ENCODE measurements at regions not wholly inside any gene's neighbourhood (a gene's known extent, or its start where the extent isn't known, plus 50 kb on each side); places are given as distances from the start of the nearest gene placed in this dataset.

- BruUV-seq (replicated peaks), result no TSS peak
- in situ Hi-C loops (cut with HindIII; ENCODE audit: low pct_unique_long_range_greater_than_20kb, low sequenced_read_pairs), result no loop called here
- POLR2A ChIA-PET, result no interaction called here
These were observed 122.6 kb upstream of the RPL38 start for GRCh38 chr17:74080656-74081582.

GRCh38 chr17:74082886-74083285 is 120.6 kb upstream of the RPL38 start:
- H3K27ac ChIP-seq (ENCODE audit: low read length), result no peak overlapping the region
- H3K36me3 ChIP-seq (ENCODE audit: control insufficient read depth, insufficient read depth, low read length), result no peaks in the 10 kb centered on the region
- BruUV-seq (replicated peaks), result no TSS peak
- TF ChIP-seq POLR2AphosphoS5 (IDR thresholded peaks at IDR 0.05; ENCODE audit: low read depth, low read length) (no peak), CTCF (IDR thresholded peaks at IDR 0.05) (no peak), REST (IDR thresholded peaks at IDR 0.05; ENCODE audit: insufficient read depth in 1 of 2, low read depth in 2 of 2, low read length in 1 of 2) (no peak), SIN3A (IDR thresholded peaks at IDR 0.05; ENCODE audit: borderline replicate concordance, insufficient read depth, low read depth, low read length) (no peak), TCF7L2 (IDR thresholded peaks at IDR 0.05; ENCODE audit: low read depth, low read length) (no peak)
- no peaks in the 10 kb centered on the region for H3K9me3 ChIP-seq (ENCODE audit: control insufficient read depth, insufficient read depth, low read depth, low read length)
- no peak for ATAC-seq
- H3K4me3 ChIP-seq (ENCODE audit: low read depth in 2 of 2, low read length in 2 of 2), result no peak overlapping the region
- in situ Hi-C loops (cut with HindIII; ENCODE audit: low pct_unique_long_range_greater_than_20kb, low sequenced_read_pairs) (no loop called here), intact Hi-C loops (cut with micrococcal nuclease; ENCODE audit: unreplicated experiment) (no loop called here)
- ChIA-PET POLR2A (no interaction called here), CTCF (no interaction called here)
- peaks cover 12% of the 10 kb centered on the region; the same call in 1 of the 2 replicates for H3K27me3 ChIP-seq (ENCODE audit: control insufficient read depth, insufficient read depth, low read length)
- DNase-seq (ENCODE audit: low read depth, low spot score), result no peak
- H3K4me1 ChIP-seq (ENCODE audit: control insufficient read depth, insufficient read depth, low read length), result no peaks in the 10 kb centered on the region

More at GRCh38 chr17:74080656-74081582, 122.6 kb upstream of the RPL38 start:
- Histone ChIP-seq H3K36me3 (ENCODE audit: control insufficient read depth, insufficient read depth, low read length) (no peaks in the 10 kb centered on the region), H3K27ac (ENCODE audit: low read length) (no peak overlapping the region), H3K9me3 (ENCODE audit: control insufficient read depth, insufficient read depth, low read depth, low read length) (no peaks in the 10 kb centered on the region), H3K4me3 (ENCODE audit: low read depth in 2 of 2, low read length in 2 of 2) (no peak overlapping the region), H3K4me1 (ENCODE audit: control insufficient read depth, insufficient read depth, low read length) (no peaks in the 10 kb centered on the region), H3K27me3 (ENCODE audit: control insufficient read depth, insufficient read depth, low read length) (peaks cover 10% of the 10 kb centered on the region; the same call in 1 of the 2 replicates)
- CTCF ChIA-PET, result no interaction called here
- intact Hi-C loops (cut with micrococcal nuclease; ENCODE audit: unreplicated experiment), result no loop called here
- ATAC-seq (no peak), DNase-seq (ENCODE audit: low read depth, low spot score) (no peak)
- no peak for TF ChIP-seq TCF7L2 (IDR thresholded peaks at IDR 0.05; ENCODE audit: low read depth, low read length)

GRCh38 chr17:74083321-74083720 is 120.2 kb upstream of the RPL38 start:
- CTCF ChIA-PET, result no interaction called here
- POLR2A ChIA-PET, result no interaction called here
- ATAC-seq, result no peak

More at GRCh38 chr17:74083321-74083720, 120.2 kb upstream of the RPL38 start:
- DNase-seq (ENCODE audit: low read depth, low spot score), result no peak
- in situ Hi-C loops (cut with HindIII; ENCODE audit: low pct_unique_long_range_greater_than_20kb, low sequenced_read_pairs) (no loop called here), intact Hi-C loops (cut with micrococcal nuclease; ENCODE audit: unreplicated experiment) (no loop called here)
- TF ChIP-seq TCF7L2 (IDR thresholded peaks at IDR 0.05; ENCODE audit: low read depth, low read length) (no peak), SIN3A (IDR thresholded peaks at IDR 0.05; ENCODE audit: borderline replicate concordance, insufficient read depth, low read depth, low read length) (no peak), POLR2AphosphoS5 (IDR thresholded peaks at IDR 0.05; ENCODE audit: low read depth, low read length) (no peak), CTCF (IDR thresholded peaks at IDR 0.05) (no peak), REST (IDR thresholded peaks at IDR 0.05; ENCODE audit: insufficient read depth in 1 of 2, low read depth in 2 of 2, low read length in 1 of 2) (no peak)
- no TSS peak for BruUV-seq (replicated peaks)
- Histone ChIP-seq H3K36me3 (ENCODE audit: control insufficient read depth, insufficient read depth, low read length) (no peaks in the 10 kb centered on the region), H3K9me3 (ENCODE audit: control insufficient read depth, insufficient read depth, low read depth, low read length) (no peaks in the 10 kb centered on the region), H3K27me3 (ENCODE audit: control insufficient read depth, insufficient read depth, low read length) (peaks cover 15% of the 10 kb centered on the region; the same call in 1 of the 2 replicates), H3K27ac (ENCODE audit: low read length) (no peak overlapping the region), H3K4me1 (ENCODE audit: control insufficient read depth, insufficient read depth, low read length) (no peaks in the 10 kb centered on the region), H3K4me3 (ENCODE audit: low read depth in 2 of 2, low read length in 2 of 2) (no peak overlapping the region)

All from Panc1 (cell line).